ENCODE measurements at regions not wholly inside any gene's neighbourhood (a gene's known extent, or its start where the extent isn't known, plus 50 kb on each side); places are given as distances from the start of the nearest gene placed in this dataset.
"Not testable (repeated sequence)": the region's sequence is repeated elsewhere in the genome, so short reads cannot be mapped to it uniquely, and the experiment has no call there.

GRCh38 chr6:80872199-80872950, 765.9 kb downstream of the BCKDHB start:
- H3K4me3 ChIP-seq (ENCODE audit: low read length), result no peak overlapping the region
- peak; percentile 94 for DNase-seq
- H3K27ac ChIP-seq (ENCODE audit: low read length), result peak overlapping the region; percentile 42
- no peaks in the 10 kb centered on the region for H3K36me3 ChIP-seq (ENCODE audit: control insufficient read depth, insufficient read depth, low read length)
- H3K27me3 ChIP-seq (ENCODE audit: control insufficient read depth, insufficient read depth, low read length), result no peaks in the 10 kb centered on the region
- H3K4me1 ChIP-seq (ENCODE audit: control insufficient read depth, insufficient read depth, low read length), result no peaks in the 10 kb centered on the region
- 54% methylated on average over 2 of the region's 3 CpGs for WGBS (ENCODE audit: insufficient coverage)
- no peaks in the 10 kb centered on the region for H3K9me3 ChIP-seq (replicated peaks; ENCODE audit: control insufficient read depth, low read depth, low read length)

- WGBS (ENCODE audit: insufficient coverage), result no CpG with 5 or more reads among the region's 4 CpGs
- Histone ChIP-seq H3K27ac (ENCODE audit: low read length) (no peak overlapping the region), H3K36me3 (ENCODE audit: control insufficient read depth, insufficient read depth, low read length) (no peaks in the 10 kb centered on the region), H3K4me1 (ENCODE audit: control insufficient read depth, insufficient read depth, low read length) (no peaks in the 10 kb centered on the region), H3K9me3 (replicated peaks; ENCODE audit: control insufficient read depth, low read depth, low read length) (no peaks in the 10 kb centered on the region), H3K27me3 (ENCODE audit: control insufficient read depth, insufficient read depth, low read length) (no peaks in the 10 kb centered on the region), H3K4me3 (ENCODE audit: low read length) (no peak overlapping the region)
- DNase-seq, result peak; percentile 24
These were observed 756.3 kb downstream of the BCKDHB start for GRCh38 chr6:80862756-80863155.

DNA sequence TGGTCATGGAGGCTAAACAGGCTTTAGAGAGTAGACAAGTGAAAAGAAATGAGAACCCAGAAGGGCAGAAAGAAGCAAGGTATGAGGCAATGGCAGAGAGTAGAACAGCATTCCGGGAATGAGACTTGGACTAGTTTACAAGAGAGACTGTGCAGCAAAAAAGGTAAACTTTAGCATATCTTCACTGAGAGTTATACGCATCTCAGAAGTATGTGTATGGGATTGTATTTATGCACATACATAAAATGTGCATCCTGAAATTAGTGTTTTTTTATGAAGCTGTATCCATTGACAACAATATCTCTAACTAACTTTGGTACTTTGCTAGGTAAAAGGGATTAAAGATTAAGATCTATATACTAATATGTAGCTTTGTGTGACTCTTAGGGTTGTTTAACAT, 753.6 kb downstream of the BCKDHB start:
- no CpG with 5 or more reads among the region's 2 CpGs for WGBS (ENCODE audit: insufficient coverage)
- no peak overlapping the region for H3K4me3 ChIP-seq (ENCODE audit: low read length)
- no peaks in the 10 kb centered on the region for H3K27me3 ChIP-seq (ENCODE audit: control insufficient read depth, insufficient read depth, low read length)
- DNase-seq, result no peak
- no peaks in the 10 kb centered on the region for H3K36me3 ChIP-seq (ENCODE audit: control insufficient read depth, insufficient read depth, low read length)
- H3K4me1 ChIP-seq (ENCODE audit: control insufficient read depth, insufficient read depth, low read length), result no peaks in the 10 kb centered on the region
- no peak overlapping the region for H3K27ac ChIP-seq (ENCODE audit: low read length)
- H3K9me3 ChIP-seq (replicated peaks; ENCODE audit: control insufficient read depth, low read depth, low read length), result peaks cover 2% of the 10 kb centered on the region

DNA sequence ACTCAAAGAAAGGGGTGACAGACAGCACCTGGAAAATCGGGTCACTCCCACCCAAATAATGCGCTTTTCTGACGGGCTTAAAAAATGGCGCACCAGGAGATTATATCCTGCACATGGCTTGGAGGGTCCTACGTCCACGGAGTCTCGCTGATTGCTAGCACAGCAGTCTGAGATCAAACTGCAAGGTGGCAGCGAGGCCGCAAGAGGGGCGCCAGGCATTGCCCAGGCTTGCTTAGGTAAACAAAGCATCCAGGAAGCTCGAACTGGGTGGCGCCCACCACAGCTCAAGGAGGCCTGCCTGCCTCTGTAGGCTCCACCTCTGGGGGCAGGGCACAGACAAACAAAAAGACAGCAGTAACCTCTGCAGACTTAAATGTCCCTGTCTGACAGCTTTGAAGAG, 741.5 kb downstream of the BCKDHB start:
- H3K27me3 ChIP-seq (ENCODE audit: control insufficient read depth, insufficient read depth, low read length); DNase-seq; H3K4me1 ChIP-seq (ENCODE audit: control insufficient read depth, insufficient read depth, low read length); H3K27ac ChIP-seq (ENCODE audit: low read length); H3K4me3 ChIP-seq (ENCODE audit: low read length); H3K36me3 ChIP-seq (ENCODE audit: control insufficient read depth, insufficient read depth, low read length): not testable (repeated sequence)
- peaks cover 14% of the 10 kb centered on the region for H3K9me3 ChIP-seq (replicated peaks; ENCODE audit: control insufficient read depth, low read depth, low read length)
- 95% methylated on average over 9 of the region's 12 CpGs for WGBS (ENCODE audit: insufficient coverage)

DNA sequence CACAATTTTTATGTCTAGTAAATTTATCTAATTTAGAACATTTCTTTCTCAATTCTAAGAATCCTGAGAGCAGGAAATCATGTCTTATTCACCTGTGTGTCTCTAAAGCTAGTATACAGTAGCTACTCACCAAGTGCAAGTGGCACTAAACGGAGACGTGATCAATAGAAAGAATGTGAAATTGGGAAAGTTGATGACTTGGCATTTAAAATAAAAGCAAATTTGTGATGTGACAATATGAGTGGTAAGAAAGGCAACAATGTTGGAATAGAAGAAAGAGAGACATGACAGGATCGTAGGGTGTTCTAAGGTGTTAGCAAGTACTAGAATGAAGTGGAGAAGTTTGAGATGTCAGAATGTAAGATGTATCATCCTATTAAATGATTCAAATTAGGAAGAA, 725.9 kb downstream of the BCKDHB start:
- no peaks in the 10 kb centered on the region for H3K4me1 ChIP-seq (ENCODE audit: control insufficient read depth, insufficient read depth, low read length)
- H3K27ac ChIP-seq (ENCODE audit: low read length), result no peak overlapping the region
- no peaks in the 10 kb centered on the region for H3K27me3 ChIP-seq (ENCODE audit: control insufficient read depth, insufficient read depth, low read length)
- WGBS (ENCODE audit: insufficient coverage), result 95% methylated on average over 2 of the region's 3 CpGs
- DNase-seq, result no peak
- H3K4me3 ChIP-seq (ENCODE audit: low read length), result no peak overlapping the region
- H3K36me3 ChIP-seq (ENCODE audit: control insufficient read depth, insufficient read depth, low read length), result no peaks in the 10 kb centered on the region
- no peaks in the 10 kb centered on the region for H3K9me3 ChIP-seq (replicated peaks; ENCODE audit: control insufficient read depth, low read depth, low read length)

DNA sequence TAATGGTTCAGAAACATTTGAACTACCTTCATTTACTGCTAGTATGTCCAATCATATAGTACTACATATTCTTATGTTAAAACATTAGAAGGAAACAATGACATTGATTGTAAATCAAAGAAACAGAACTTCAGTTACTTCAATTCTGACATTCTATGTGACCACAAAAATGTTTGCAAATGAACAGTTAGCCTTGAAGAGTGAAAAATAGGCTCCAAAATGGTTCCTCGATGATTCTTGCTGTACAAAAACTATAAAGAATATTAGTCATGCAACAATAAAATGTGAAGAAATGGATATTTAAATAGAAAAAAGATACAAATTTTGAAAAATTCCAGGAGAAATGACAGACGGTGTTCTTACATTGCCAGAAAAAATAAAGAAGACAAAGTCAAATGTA, 686.9 kb downstream of the BCKDHB start:
- DNase-seq, result no peak
- WGBS (ENCODE audit: insufficient coverage), result 100% methylated on average over 1 of the region's 2 CpGs
- H3K9me3 ChIP-seq (replicated peaks; ENCODE audit: control insufficient read depth, low read depth, low read length), result peaks cover 2% of the 10 kb centered on the region
- no peak overlapping the region for H3K4me3 ChIP-seq (ENCODE audit: low read length)
- H3K27ac ChIP-seq (ENCODE audit: low read length), result no peak overlapping the region
- no peaks in the 10 kb centered on the region for H3K27me3 ChIP-seq (ENCODE audit: control insufficient read depth, insufficient read depth, low read length)
- no peaks in the 10 kb centered on the region for H3K36me3 ChIP-seq (ENCODE audit: control insufficient read depth, insufficient read depth, low read length)
- H3K4me1 ChIP-seq (ENCODE audit: control insufficient read depth, insufficient read depth, low read length), result no peaks in the 10 kb centered on the region

DNA sequence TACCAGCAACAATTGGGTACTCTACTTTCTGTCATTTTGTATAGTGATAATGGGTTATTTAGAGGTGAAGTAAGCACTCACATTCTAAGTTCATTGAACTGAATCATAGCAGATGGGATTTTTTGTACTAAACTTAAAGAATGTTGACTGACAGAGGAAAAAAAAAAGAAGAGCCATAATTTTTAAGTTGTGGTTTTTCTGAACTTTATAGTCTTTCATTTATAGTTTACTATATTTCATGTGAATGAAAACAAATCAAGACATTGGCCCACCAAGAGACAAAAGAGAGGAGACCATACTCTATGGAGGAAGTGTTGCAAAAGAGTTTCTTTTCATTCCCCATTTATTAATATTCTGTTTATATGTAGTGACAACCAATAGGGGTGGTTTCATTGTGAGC, 685.7 kb downstream of the BCKDHB start:
- Histone ChIP-seq H3K4me3 (ENCODE audit: low read length) (no peak overlapping the region), H3K4me1 (ENCODE audit: control insufficient read depth, insufficient read depth, low read length) (peaks cover 2% of the 10 kb centered on the region), H3K36me3 (ENCODE audit: control insufficient read depth, insufficient read depth, low read length) (no peaks in the 10 kb centered on the region), H3K27me3 (ENCODE audit: control insufficient read depth, insufficient read depth, low read length) (no peaks in the 10 kb centered on the region), H3K27ac (ENCODE audit: low read length) (no peak overlapping the region), H3K9me3 (replicated peaks; ENCODE audit: control insufficient read depth, low read depth, low read length) (no peaks in the 10 kb centered on the region)
- DNase-seq, result no peak

DNA sequence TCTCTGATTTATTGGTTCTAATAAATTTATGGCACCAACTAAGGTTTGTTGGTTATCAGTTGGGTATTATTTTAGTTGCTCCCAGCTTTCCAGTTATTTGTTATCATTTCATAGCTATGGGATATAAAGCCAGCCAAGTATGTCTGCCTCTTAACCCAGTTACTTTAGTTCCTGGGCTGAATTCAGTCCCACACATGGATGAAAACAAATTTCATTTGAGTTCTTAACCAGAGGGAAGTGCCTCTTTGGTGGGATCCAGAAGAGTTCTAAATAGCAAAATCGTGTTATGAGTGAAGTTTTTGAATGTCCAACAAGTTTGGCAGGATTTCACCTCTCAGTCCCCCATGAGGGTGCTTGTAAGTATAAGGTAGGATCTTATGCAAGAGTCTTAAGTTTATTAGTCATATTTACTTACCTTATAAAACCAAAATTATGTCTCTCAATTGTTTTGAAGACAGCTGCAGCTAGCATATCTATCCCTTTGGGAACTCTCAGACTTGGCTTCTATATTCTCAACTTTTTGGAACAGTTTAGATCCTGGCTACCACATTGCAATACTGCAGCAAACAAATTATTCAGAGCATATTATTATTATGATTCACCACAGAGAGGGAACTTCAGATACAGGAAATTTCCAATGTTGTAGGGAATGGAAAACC, 683.6 kb downstream of the BCKDHB start:
- H3K27ac ChIP-seq (ENCODE audit: low read length), result peak overlapping the region; percentile 81
- H3K4me1 ChIP-seq (ENCODE audit: control insufficient read depth, insufficient read depth, low read length), result peaks cover 2% of the 10 kb centered on the region
- H3K36me3 ChIP-seq (ENCODE audit: control insufficient read depth, insufficient read depth, low read length), result no peaks in the 10 kb centered on the region
- no peaks in the 10 kb centered on the region for H3K27me3 ChIP-seq (ENCODE audit: control insufficient read depth, insufficient read depth, low read length)
- H3K9me3 ChIP-seq (replicated peaks; ENCODE audit: control insufficient read depth, low read depth, low read length), result no peaks in the 10 kb centered on the region
- no peak overlapping the region for H3K4me3 ChIP-seq (ENCODE audit: low read length)
- WGBS (ENCODE audit: insufficient coverage), result no CpG with 5 or more reads among the region's 1 CpG
- DNase-seq, result peak; percentile 97

DNA sequence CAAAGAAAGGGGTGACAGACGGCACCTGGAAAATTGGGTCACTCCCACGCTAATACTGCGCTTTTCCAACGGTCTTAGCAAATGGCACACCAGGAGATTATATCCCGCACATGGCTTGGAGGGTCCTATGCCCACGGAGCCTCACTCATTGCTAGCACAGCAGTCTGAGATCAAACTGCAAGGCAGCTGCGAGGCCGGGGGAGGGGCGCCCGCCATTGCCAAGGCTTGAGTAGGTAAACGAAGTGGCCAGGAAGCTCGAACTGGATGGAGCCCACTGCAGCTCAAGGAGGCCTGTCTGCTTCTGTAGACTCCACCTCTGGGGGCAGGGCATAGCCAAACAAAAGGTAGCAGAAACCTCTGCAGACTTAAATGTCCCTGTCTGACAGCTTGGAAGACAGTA, 676.8 kb downstream of the BCKDHB start:
- H3K27me3 ChIP-seq (ENCODE audit: control insufficient read depth, insufficient read depth, low read length); H3K4me3 ChIP-seq (ENCODE audit: low read length); H3K36me3 ChIP-seq (ENCODE audit: control insufficient read depth, insufficient read depth, low read length); DNase-seq; H3K27ac ChIP-seq (ENCODE audit: low read length); H3K4me1 ChIP-seq (ENCODE audit: control insufficient read depth, insufficient read depth, low read length): not testable (repeated sequence)
- peaks cover 11% of the 10 kb centered on the region for H3K9me3 ChIP-seq (replicated peaks; ENCODE audit: control insufficient read depth, low read depth, low read length)
- WGBS (ENCODE audit: insufficient coverage), result 91% methylated on average over 9 of the region's 12 CpGs

- Histone ChIP-seq H3K36me3 (ENCODE audit: control insufficient read depth, insufficient read depth, low read length) (no peaks in the 10 kb centered on the region), H3K9me3 (replicated peaks; ENCODE audit: control insufficient read depth, low read depth, low read length) (no peaks in the 10 kb centered on the region), H3K27ac (ENCODE audit: low read length) (no peak overlapping the region), H3K4me1 (ENCODE audit: control insufficient read depth, insufficient read depth, low read length) (no peaks in the 10 kb centered on the region), H3K27me3 (ENCODE audit: control insufficient read depth, insufficient read depth, low read length) (no peaks in the 10 kb centered on the region), H3K4me3 (ENCODE audit: low read length) (no peak overlapping the region)
- peak; percentile 61 for DNase-seq
- no CpG with 5 or more reads among the region's 2 CpGs for WGBS (ENCODE audit: insufficient coverage)
These were observed 665.5 kb downstream of the BCKDHB start for GRCh38 chr6:80771941-80772340.

Data from muscle of leg (tissue), 3 donors.